ENCODE measurements at regions not wholly inside any gene's neighbourhood (a gene's known extent, or its start where the extent isn't known, plus 50 kb on each side); places are given as distances from the start of the nearest gene placed in this dataset.

- DNase-seq (ENCODE audit: low spot score in 2 of 2): no peak
- H3K9me3 Mint-ChIP-seq: peaks cover 3% of the 10 kb centered on the region
- no peak overlapping the region for H3K4me3 Mint-ChIP-seq
- no peak for ATAC-seq
- no peaks in the 10 kb centered on the region for H3K4me1 Mint-ChIP-seq
- H3K36me3 Mint-ChIP-seq: no peaks in the 10 kb centered on the region
- H3K27ac Mint-ChIP-seq: no peak overlapping the region
These were observed 130.6 kb upstream of the THBS2 start for GRCh38 chr6:169384291-169384690.

DNA sequence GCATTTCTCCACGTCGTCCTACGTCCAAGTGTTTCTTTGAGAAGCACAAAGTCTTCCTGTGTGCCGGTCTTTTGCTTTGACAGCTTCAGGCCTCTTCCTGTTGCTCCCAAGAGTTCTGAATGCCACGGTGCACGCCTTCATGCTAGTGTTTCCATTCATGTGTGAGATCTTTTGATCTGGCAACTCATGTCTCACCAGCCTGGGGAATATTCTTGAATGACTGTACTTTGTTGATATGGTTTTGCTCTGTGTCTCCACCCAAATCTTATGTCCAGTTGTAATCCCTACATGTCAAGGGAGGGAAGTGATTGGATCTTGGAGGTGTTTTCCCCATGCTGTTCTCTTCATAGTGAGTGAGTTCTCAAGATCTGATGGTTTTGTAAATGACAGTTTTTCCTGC, 129.6 kb upstream of the THBS2 start:
- Mint-ChIP-seq H3K36me3 (no peaks in the 10 kb centered on the region), H3K4me1 (no peaks in the 10 kb centered on the region), H3K27ac (no peak overlapping the region), H3K4me3 (no peak overlapping the region), H3K9me3 (peaks cover 3% of the 10 kb centered on the region)
- no peak for DNase-seq (ENCODE audit: low spot score in 2 of 2)
- ATAC-seq: no peak

GRCh38 chr6:169382735-169383134, 129.1 kb upstream of the THBS2 start:
- H3K36me3 Mint-ChIP-seq: no peaks in the 10 kb centered on the region
- ATAC-seq: no peak

GRCh38 chr6:169381988-169382387, 128.3 kb upstream of the THBS2 start:
- no peak for ATAC-seq
- Mint-ChIP-seq H3K4me1 (no peaks in the 10 kb centered on the region), H3K27ac (no peak overlapping the region), H3K36me3 (no peaks in the 10 kb centered on the region), H3K9me3 (peaks cover 3% of the 10 kb centered on the region), H3K4me3 (no peak overlapping the region)
- DNase-seq (ENCODE audit: low spot score in 2 of 2): no peak

More at GRCh38 chr6:169382735-169383134, 129.1 kb upstream of the THBS2 start:
- Mint-ChIP-seq H3K27ac (no peak overlapping the region), H3K4me1 (no peaks in the 10 kb centered on the region), H3K4me3 (no peak overlapping the region), H3K9me3 (peaks cover 3% of the 10 kb centered on the region)
- DNase-seq (ENCODE audit: low spot score in 2 of 2): peak in 1 of 2 donors; percentile 36

GRCh38 chr6:169380493-169380892, 126.8 kb upstream of the THBS2 start:
- Mint-ChIP-seq H3K4me1 (no peaks in the 10 kb centered on the region), H3K9me3 (peaks cover 11% of the 10 kb centered on the region), H3K27ac (no peak overlapping the region), H3K36me3 (no peaks in the 10 kb centered on the region), H3K4me3 (no peak overlapping the region)
- ATAC-seq: no peak
- DNase-seq (ENCODE audit: low spot score in 2 of 2): no peak

DNA sequence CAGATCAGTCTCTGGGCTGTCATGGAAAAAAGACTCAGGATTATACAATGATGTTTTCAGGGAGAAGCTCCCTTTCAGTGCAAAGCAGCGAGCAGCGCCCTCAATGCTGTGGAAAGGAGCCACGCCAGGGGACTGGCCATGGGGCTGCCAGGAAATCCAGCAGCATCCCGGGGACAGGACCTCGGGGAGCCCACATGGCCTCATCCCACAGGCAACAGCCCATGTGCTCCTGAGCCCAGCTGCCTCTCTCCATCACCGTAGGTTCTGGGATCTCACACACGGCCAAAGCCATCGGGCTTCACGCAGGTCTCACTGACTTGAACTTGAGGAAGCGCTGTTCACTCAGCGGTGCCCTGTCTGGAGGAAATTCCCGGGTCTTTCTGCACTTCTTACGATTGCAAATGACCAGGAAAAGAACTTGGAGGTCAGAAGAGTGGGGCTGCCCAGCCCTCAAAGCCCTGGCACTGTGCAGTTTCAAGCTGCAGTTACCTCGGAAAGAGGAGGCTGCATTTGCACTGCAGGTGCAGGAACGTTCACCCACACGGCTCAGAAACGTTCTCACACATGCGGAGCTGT, 125.9 kb upstream of the THBS2 start:
- DNase-seq (ENCODE audit: low spot score in 2 of 2) (no peak), ATAC-seq (no peak)
- no peak overlapping the region for H3K4me3 Mint-ChIP-seq
- H3K9me3 Mint-ChIP-seq: peaks cover 11% of the 10 kb centered on the region
- no peaks in the 10 kb centered on the region for H3K36me3 Mint-ChIP-seq
- no peak overlapping the region for H3K27ac Mint-ChIP-seq
- no peaks in the 10 kb centered on the region for H3K4me1 Mint-ChIP-seq

DNA sequence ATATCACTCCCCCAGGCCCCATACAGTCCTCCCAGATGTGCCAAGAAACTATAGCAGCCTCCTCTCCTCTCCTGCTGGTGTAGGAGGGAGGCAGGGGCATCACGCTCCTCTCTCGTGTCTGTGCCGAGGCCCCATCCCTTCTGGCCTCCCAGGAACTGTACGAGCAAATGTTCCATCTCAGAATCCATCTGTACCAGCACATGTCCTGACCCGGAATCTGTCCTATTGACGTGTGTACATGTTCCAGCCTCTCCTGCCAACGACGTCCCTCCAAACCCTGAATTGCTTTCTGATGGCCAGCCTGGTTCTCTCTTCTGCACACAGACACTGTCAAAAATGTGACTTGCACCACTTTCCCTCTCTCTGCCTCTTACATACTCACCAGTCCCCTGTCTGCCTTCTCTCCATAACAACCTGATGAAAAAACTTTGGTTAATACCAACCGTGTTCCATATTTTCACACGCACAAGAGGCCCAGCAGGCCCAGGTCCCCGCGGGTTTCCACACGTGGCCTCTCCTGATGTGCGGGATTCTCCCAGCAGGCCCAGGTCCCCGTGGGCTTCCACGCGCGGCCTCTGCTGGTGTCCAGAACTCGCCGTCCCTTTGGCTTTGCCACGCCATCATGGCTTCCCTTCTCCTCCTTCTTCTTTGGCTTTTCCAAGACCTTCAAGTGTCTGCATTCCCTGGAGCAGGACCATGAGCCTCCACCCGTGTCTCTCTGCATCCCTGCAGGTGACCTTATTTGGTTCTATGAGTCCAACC, 125.2 kb upstream of the THBS2 start:
- no peaks in the 10 kb centered on the region for H3K4me1 Mint-ChIP-seq
- no peak overlapping the region for H3K4me3 Mint-ChIP-seq
- ATAC-seq (no peak), DNase-seq (ENCODE audit: low spot score in 2 of 2) (no peak)
- H3K36me3 Mint-ChIP-seq: no peaks in the 10 kb centered on the region
- H3K27ac Mint-ChIP-seq: no peak overlapping the region
- peaks cover 8% of the 10 kb centered on the region for H3K9me3 Mint-ChIP-seq

DNA sequence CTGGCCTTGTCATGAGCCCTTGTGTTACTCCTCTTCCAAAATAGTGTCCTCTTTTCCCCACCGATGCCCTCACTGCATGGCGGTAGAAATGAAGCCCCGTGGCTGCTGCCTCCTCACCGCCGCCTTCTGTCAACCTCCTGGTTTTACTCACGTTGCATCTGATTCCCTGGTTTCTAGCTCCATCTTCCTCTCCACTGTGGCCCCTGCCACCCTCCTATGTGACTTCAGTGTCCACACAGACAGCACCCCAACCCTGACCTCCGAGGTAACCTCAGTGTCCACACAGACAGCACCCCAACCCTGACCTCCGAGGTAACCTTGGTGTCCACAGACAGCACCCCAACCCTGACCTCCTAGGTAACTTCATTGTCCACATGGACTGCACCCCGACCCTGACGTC, 122.8 kb upstream of the THBS2 start:
- Mint-ChIP-seq H3K9me3 (peaks cover 8% of the 10 kb centered on the region), H3K4me3 (no peak overlapping the region), H3K4me1 (no peaks in the 10 kb centered on the region), H3K27ac (no peak overlapping the region), H3K36me3 (no peaks in the 10 kb centered on the region)
- no peak for DNase-seq (ENCODE audit: low spot score in 2 of 2)
- ATAC-seq: no peak

DNA sequence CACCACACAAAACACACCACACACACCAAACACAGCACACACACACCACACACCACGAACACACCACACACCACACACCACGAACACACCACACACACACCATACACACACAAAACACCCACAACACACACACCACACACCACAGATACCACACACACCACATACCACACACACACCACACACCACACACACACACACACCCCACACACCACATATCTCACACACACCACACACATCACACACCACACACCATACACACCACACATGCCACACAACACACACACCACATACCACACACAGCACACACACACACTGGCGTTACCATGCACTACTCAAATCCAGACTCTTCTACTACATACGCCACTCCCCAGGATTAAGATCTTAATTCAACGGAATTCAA, 118.9 kb upstream of the THBS2 start:
- Mint-ChIP-seq H3K4me3 (no peak overlapping the region), H3K4me1 (no peaks in the 10 kb centered on the region), H3K36me3 (no peaks in the 10 kb centered on the region), H3K9me3 (peaks cover 8% of the 10 kb centered on the region), H3K27ac (no peak overlapping the region)
- ATAC-seq: no peak
- no peak for DNase-seq (ENCODE audit: low spot score in 2 of 2)

DNA sequence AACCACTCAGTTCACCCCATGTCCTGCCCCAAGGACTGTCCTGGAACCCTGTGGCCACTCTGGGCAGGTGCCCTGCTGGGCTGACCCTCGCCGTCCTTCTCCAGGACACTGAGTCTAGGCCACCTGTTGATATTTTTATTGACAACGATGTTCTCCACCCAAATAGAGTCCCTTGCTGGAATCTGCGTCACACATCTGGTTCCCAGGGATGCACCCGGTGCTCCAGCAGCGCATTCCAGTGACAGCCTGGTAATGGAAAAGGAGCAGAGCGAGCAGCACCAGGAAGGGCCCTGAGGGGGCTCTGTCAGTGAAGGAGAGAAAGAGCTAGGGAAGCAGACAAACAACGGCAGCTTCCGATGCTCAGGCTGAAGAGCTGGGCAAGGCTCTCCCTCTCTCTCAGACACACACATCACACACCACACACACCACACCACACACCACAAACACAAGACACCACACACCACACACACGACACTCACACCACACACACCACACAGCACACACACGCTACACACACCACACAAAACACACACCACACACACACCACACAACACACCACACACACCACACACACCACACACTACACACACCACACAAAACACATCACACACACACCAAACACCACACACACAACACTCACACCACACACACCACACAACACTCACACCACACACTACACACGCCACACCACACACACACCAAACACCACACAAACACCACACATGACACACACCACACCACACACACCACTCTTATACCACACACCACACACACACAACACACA, 117.9 kb upstream of the THBS2 start:
- ATAC-seq (peak; percentile 39), DNase-seq (ENCODE audit: low spot score in 2 of 2) (no peak)
- Mint-ChIP-seq H3K4me3 (no peak overlapping the region), H3K4me1 (no peaks in the 10 kb centered on the region), H3K27ac (no peak overlapping the region), H3K36me3 (no peaks in the 10 kb centered on the region), H3K9me3 (peaks cover 7% of the 10 kb centered on the region)

- peak; percentile 49 for ATAC-seq
These were observed 117.2 kb upstream of the THBS2 start for GRCh38 chr6:169370666-169371343.

DNA sequence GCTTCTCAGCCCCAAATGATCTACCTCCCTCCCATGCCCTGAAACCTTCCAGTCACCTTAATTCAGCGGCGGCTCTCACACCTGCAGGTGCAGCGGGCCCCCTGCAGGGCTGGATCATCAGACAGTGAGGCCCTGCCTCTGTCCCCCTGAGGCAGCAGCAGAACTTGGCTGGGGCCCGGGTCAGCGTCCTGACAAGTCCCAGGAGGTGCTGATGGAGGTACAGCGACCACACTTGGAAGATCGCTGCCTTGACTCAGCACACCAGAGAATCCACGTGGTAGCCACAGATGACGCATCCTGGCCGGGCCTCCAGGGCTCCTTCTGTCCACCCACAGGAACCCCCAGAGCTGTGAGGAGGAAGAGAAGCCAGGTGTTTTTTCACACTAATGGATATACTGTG, 116.4 kb upstream of the THBS2 start:
- H3K4me1 Mint-ChIP-seq: no peaks in the 10 kb centered on the region
- DNase-seq (ENCODE audit: low spot score in 2 of 2) (no peak), ATAC-seq (peak; percentile 9)
- H3K9me3 Mint-ChIP-seq: no peaks in the 10 kb centered on the region
- H3K27ac Mint-ChIP-seq: no peak overlapping the region
- H3K4me3 Mint-ChIP-seq: no peak overlapping the region
- no peaks in the 10 kb centered on the region for H3K36me3 Mint-ChIP-seq

More at GRCh38 chr6:169370666-169371343, 117.2 kb upstream of the THBS2 start:
- Mint-ChIP-seq H3K4me3 (no peak overlapping the region), H3K27ac (no peak overlapping the region), H3K9me3 (no peaks in the 10 kb centered on the region), H3K4me1 (no peaks in the 10 kb centered on the region), H3K36me3 (no peaks in the 10 kb centered on the region)
- no peak for DNase-seq (ENCODE audit: low spot score in 2 of 2)

- Mint-ChIP-seq H3K27ac (peak overlapping the region; percentile 29), H3K36me3 (no peaks in the 10 kb centered on the region), H3K4me1 (no peaks in the 10 kb centered on the region), H3K4me3 (no peak overlapping the region), H3K9me3 (no peaks in the 10 kb centered on the region)
- ATAC-seq: no peak
- DNase-seq (ENCODE audit: low spot score in 2 of 2): no peak
These were observed 114.6 kb upstream of the THBS2 start for GRCh38 chr6:169368200-169368599.

DNA sequence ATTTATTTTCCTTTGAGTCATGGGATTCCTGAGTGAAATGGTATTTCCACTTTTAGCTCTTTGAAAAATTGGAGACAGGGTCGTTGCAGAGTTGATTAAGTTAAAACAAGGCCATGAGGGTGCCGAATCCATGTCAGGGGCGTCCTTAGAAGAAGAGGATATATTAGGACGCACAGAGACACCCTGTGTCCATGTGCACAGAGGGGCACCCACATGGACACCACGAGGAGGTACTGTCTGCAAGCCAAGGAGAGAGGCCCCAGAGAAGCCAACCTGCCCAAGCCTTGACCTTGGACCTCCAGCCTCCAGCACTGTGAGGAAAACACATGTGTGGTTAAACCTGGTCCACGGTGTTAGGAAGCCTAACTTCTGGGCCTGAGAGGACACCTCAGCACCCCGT, 113.9 kb upstream of the THBS2 start:
- no peak overlapping the region for H3K4me3 Mint-ChIP-seq
- H3K36me3 Mint-ChIP-seq: no peaks in the 10 kb centered on the region
- H3K9me3 Mint-ChIP-seq: no peaks in the 10 kb centered on the region
- DNase-seq (ENCODE audit: low spot score in 2 of 2): no peak
- no peak overlapping the region for H3K27ac Mint-ChIP-seq
- no peaks in the 10 kb centered on the region for H3K4me1 Mint-ChIP-seq
- no peak for ATAC-seq

GRCh38 chr6:169366258-169366901, 112.7 kb upstream of the THBS2 start:
- Mint-ChIP-seq H3K36me3 (no peaks in the 10 kb centered on the region), H3K4me3 (no peak overlapping the region), H3K4me1 (no peaks in the 10 kb centered on the region), H3K27ac (no peak overlapping the region), H3K9me3 (no peaks in the 10 kb centered on the region)
- ATAC-seq (peak; percentile 23), DNase-seq (ENCODE audit: low spot score in 2 of 2) (no peak)
